AG10803 (cell line): ENCODE measurements at regions not wholly inside any gene's neighbourhood (a gene's known extent, or its start where the extent isn't known, plus 50 kb on each side); places are given as distances from the start of the nearest gene placed in this dataset.

Experiments
- DNase-seq: peaks from one replicate; pipeline ENCODE4 v3.0.0; 2010; ENCODE audit warnings: low read depth
- H3K4me3 ChIP-seq: 2 replicates; pipeline ENCODE4 v1.5.1; 2011; ENCODE audit warnings: mild to moderate bottlenecking, low read length, control low read depth
- TF ChIP-seq, protein P1 (sequence below): conservative IDR thresholded peaks from 2 replicates; pipeline ENCODE4 v1.5.1; 2011; ENCODE audit warnings: mild to moderate bottlenecking, low read length, control low read depth, inconsistent platforms

DNA sequence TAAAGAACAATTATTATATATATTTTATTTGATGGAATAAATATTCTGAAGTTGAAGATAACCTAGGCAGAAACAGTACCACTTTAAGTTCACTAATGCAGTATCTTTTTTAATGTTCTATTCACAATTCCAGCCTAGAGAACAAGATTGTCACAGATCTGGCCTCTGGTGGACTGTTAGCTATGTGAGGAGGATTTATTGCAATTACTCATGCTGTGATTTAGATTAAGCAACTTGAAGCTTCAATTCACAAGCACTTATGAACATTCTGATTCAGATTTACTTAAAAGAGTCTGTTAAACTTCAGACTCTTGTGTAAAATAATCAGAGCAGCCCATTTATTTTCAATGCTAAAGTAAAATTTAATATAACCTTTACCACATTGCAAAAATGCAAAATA is 1489.8 kb downstream of the STIM2 start:
- DNase-seq = peak; percentile 57
- TF ChIP-seq, protein P1, sequence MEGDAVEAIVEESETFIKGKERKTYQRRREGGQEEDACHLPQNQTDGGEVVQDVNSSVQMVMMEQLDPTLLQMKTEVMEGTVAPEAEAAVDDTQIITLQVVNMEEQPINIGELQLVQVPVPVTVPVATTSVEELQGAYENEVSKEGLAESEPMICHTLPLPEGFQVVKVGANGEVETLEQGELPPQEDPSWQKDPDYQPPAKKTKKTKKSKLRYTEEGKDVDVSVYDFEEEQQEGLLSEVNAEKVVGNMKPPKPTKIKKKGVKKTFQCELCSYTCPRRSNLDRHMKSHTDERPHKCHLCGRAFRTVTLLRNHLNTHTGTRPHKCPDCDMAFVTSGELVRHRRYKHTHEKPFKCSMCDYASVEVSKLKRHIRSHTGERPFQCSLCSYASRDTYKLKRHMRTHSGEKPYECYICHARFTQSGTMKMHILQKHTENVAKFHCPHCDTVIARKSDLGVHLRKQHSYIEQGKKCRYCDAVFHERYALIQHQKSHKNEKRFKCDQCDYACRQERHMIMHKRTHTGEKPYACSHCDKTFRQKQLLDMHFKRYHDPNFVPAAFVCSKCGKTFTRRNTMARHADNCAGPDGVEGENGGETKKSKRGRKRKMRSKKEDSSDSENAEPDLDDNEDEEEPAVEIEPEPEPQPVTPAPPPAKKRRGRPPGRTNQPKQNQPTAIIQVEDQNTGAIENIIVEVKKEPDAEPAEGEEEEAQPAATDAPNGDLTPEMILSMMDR = no peak
- no peak overlapping the region for H3K4me3 ChIP-seq

DNA sequence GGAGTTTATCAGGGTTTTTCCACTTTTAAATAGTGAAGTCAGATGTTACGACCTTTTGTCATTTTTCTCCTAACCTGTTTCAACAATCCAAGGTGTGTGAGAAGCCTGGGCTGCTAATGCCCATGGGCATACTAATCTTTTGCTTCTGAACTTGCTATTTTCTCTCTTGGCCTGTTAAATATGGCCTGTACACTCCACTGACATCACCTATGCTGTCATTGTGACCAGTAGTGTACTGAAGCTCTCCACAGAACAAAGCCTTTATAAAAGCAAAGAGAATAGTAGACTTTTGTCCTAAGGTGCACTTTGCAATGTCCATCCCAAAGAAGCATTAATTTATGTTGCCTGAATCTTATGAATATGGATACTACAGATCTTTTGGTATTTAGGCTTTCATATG is 1490.5 kb downstream of the STIM2 start:
- no peak for DNase-seq
- H3K4me3 ChIP-seq = no peak overlapping the region
- TF ChIP-seq, protein P1 = no peak

DNA sequence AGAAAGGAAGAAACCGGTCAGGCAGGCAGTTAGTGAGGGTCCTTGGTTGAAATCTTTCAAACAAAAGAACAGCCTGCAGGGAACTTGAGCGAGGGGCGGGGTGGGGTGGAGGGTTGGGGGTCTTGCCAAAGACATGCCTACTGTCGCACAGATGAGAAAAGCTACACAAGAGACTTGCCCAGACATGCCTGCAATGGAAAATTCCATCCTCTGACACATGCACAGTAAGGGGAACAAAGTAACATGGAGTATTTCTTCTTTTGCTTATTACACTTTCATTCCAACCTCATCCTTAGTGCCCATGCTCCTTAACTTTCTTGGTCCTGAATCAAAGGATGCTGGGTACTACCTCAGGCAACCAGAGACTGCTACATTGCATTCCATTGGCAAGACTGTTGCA is 1491.2 kb downstream of the STIM2 start:
- no peak for DNase-seq
- TF ChIP-seq, protein P1 = no peak
- H3K4me3 ChIP-seq = no peak overlapping the region

DNA sequence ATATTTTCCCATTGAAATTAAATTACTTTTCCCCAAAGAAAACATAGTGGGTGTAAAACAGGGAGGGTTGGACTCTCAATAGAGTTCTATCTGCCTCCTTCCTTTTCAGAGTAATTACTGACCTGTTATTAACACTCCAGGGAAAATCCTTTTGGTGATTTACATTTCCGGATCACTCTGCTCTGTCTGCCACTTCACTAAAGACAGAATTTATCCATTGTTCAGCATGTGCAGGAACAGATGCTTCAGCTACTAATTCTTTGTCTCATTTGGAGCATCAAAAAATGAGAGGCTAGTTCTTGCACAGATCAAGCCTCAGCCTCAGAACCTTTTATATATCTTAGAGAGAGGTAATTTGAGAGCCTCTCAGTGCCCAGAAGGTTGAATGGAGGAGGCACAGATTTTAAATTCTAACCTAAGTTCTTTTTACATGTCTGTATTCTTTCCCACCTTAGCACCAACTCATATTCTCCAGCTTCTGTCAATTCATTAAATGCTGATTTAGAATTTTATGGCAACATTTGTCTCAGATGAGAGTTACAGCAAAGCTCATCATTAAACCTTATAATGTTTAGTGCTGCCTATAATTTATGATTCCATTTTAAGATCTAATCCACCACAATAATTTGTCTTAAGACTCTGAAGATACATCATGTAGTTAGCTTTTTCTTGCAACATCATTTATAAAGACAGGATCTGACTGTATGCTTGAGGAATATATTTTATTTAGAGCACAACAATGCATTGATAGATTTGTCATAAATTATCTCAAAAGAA is 1494.4 kb downstream of the STIM2 start:
- DNase-seq = no peak
- no peak overlapping the region for H3K4me3 ChIP-seq
- TF ChIP-seq, protein P1 = no peak

DNA sequence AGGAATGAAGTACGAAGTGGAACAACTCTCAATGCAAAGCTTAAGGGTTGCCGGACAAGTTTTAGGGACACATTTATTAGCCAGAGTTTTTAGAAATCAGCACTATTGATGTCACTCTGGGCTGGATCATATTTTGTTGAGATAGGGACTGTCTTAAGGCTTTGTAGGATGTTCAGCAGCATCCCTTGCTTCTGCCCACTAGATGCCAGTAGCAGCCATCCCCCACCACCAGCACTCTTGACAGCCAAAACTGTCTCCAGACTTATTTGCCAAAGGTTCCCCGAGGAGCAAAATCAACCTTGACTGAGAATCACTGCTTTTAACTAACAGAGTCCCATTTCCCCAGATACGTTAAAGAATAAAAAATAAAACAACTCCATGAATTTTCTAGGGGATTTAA is 1497.3 kb downstream of the STIM2 start:
- TF ChIP-seq, protein P1 = peak; percentile 53
- H3K4me3 ChIP-seq = no peak overlapping the region
- DNase-seq = peak; percentile 45

DNA sequence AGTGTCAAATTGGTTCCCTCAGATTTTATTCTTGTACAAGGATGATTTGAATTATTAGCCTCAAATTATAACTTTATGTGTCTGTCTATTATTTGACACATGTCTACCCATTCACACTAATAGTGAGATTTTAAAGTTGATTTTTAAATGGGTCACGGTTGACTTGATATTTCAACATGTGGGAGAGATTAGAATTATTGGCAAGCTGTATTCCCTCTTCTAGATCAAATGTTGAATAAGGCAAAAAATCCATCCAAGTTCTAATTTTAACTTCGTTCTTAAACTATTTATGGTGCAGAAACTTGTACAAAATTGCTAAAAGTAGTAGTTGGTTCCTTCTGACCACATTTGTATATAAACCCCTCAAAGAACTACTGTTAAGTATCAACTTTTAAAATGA is 1498.0 kb downstream of the STIM2 start:
- DNase-seq = no peak
- no peak overlapping the region for H3K4me3 ChIP-seq
- TF ChIP-seq, protein P1 = no peak

DNA sequence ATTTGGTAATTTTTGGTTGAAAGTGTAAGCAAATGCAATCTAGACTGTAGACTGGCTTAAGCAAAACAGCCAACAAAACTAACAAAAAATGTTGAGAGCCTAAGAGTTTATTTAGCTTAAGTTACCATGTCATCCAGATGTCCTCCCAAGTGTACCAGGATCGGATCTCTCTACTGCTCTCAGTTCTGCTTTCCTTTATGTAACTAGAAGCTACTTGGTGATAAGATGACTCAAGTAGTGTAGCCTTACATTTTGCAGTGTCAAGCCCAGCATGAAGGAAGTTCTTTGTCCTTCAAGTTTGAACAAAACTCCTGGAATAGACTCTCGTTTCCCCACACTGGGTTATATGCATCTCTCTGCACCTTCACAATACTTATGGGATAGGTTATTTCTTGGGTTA is 1500.0 kb downstream of the STIM2 start:
- no peak for DNase-seq
- no peak overlapping the region for H3K4me3 ChIP-seq
- TF ChIP-seq, protein P1 = no peak
